ENCODE measurements at regions not wholly inside any gene's neighbourhood (a gene's known extent, or its start where the extent isn't known, plus 50 kb on each side); places are given as distances from the start of the nearest gene placed in this dataset.

DNA sequence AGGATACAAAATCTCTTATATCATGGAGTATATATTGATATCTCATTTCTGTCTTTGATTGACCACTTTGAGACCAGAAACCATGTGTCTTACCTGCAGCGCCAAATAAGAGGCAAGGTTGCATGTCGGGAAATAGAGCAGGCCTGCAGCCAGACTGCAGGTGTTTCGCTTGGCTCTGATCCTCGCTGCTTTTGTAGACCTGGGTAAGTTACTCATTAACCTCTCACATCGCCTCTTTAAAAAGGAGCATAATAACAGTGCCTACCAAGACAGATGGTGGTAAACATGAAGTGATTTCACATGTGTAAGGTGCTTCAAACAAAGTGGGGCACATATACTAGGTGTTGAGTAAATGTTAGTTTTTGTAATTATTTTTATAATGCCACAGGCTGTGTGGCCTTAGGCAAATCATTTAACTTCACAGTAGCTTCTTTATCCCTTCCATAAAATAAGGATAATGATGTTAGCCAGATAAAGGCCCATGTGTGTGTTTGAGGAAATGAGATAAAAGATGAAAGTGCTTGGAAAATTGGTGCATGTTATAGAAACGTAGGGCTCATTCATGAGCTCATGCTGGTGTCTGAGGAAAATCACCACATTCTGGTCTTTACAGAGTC, 248.8 kb upstream of the MAP3K7 start:
- H3K9me3 ChIP-seq (replicated peaks in 1 of 11), result peaks cover 0 to 7% (median 0%) of the 10 kb centered on the region in 11 experiments; a peak in 2 of 22 replicates
- no peak overlapping the region for H3K4me2 ChIP-seq
- TF ChIP-seq Cebpa-rat (IDR thresholded peaks at IDR 0.05), result no peak
- no peaks in the 10 kb centered on the region for H3K36me3 ChIP-seq
- no peak overlapping the region for H3K4me3 ChIP-seq
- no peaks in the 10 kb centered on the region for H4K20me1 ChIP-seq
- no peak overlapping the region for H3K9ac ChIP-seq
- H3K4me1 ChIP-seq, result no peaks in the 10 kb centered on the region
- H3K27me3 ChIP-seq, result no peaks in the 10 kb centered on the region
- no peak overlapping the region for H3K27ac ChIP-seq

DNA sequence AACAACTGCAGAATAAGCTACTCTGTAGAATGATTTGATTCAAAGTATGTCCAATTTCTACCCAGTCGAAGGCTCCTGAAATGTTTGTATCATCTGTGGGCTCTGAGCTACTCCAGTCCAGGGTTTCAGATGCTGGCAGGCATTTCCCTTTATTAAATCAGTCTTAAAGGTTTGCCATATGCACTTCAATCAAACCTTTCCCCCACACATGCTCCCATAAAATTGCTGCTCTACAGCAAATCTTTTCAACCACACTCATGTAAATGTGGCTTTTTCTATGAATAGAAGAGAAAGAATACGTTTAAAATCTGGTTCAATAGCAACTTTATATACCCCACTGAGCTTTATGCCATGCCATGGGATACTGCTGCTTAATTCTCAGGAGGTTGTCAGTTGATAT, 242.4 kb upstream of the MAP3K7 start:
- no peak overlapping the region for H3K4me3 ChIP-seq

DNA sequence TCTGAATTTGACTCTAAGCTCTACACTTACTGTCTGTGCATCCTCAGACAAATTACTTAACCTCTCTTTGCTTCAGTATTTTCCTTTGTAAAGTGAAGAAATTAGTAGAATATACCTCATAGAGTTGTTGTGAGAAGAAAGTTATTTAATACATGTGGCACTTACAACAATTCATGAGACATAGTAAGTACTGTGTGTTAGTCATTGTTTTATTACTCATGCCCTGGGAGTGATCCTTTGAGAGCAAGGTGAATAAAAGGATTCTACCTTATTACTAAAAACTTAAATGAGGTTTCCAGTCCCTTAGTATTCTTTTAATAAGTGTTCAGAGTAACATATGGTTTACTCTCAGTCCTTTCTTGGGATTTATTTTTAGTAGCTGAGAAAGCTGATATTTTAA, 233.6 kb upstream of the MAP3K7 start:
- H3K4me2 ChIP-seq, result no peak overlapping the region
- no peak overlapping the region for H3K27ac ChIP-seq
- H3K9me3 ChIP-seq (replicated peaks in 1 of 11), result no peaks in the 10 kb centered on the region
- no peaks in the 10 kb centered on the region for H3K4me1 ChIP-seq
- no peaks in the 10 kb centered on the region for H3K27me3 ChIP-seq
- no peak overlapping the region for H3K4me3 ChIP-seq
- TF ChIP-seq Cebpa-rat (IDR thresholded peaks at IDR 0.05), result no peak
- no peak overlapping the region for H3K9ac ChIP-seq
- no peaks in the 10 kb centered on the region for H3K36me3 ChIP-seq
- no peaks in the 10 kb centered on the region for H4K20me1 ChIP-seq

More for the DNA sequence above, 242.4 kb upstream of the MAP3K7 start:
- H3K4me2 ChIP-seq, result no peak overlapping the region
- H3K27ac ChIP-seq, result no peak overlapping the region
- no peak overlapping the region for H3K9ac ChIP-seq
- no peaks in the 10 kb centered on the region for H3K27me3 ChIP-seq
- no peak for TF ChIP-seq Cebpa-rat (IDR thresholded peaks at IDR 0.05)
- no peaks in the 10 kb centered on the region for H4K20me1 ChIP-seq
- H3K9me3 ChIP-seq (replicated peaks in 1 of 11), result peaks cover 0 to 7% (median 0%) of the 10 kb centered on the region in 11 experiments; a peak in 2 of 22 replicates
- no peaks in the 10 kb centered on the region for H3K36me3 ChIP-seq
- H3K4me1 ChIP-seq, result no peaks in the 10 kb centered on the region

DNA sequence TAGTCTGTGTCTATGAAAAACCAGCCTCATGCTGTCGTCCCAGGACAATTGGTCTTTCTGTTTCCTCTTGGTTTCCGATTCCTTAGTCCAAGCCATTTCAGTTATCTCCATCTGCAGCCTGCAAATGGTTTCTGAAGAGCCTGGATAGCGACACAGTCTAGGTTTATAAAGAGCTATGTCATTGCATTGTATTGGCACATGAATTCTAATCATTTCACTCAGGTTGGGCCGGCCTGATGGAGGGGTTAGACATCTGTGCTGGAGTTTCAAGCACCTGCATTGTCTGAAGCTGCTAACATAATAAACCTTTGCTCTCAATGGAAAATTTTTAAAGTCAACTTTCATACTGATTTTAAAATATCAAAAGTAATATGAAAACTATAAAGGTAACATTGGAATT, 232.6 kb upstream of the MAP3K7 start:
- no peaks in the 10 kb centered on the region for H3K4me1 ChIP-seq
- no peaks in the 10 kb centered on the region for H4K20me1 ChIP-seq
- H3K9ac ChIP-seq, result no peak overlapping the region
- H3K36me3 ChIP-seq, result no peaks in the 10 kb centered on the region
- TF ChIP-seq Cebpa-rat (IDR thresholded peaks at IDR 0.05), result no peak
- no peak overlapping the region for H3K27ac ChIP-seq
- H3K4me3 ChIP-seq, result no peak overlapping the region
- no peaks in the 10 kb centered on the region for H3K27me3 ChIP-seq
- peaks cover 0 to 2% (median 0%) of the 10 kb centered on the region in 11 experiments; a peak in 3 of 22 replicates for H3K9me3 ChIP-seq (replicated peaks in 1 of 11)
- H3K4me2 ChIP-seq, result no peak overlapping the region

DNA sequence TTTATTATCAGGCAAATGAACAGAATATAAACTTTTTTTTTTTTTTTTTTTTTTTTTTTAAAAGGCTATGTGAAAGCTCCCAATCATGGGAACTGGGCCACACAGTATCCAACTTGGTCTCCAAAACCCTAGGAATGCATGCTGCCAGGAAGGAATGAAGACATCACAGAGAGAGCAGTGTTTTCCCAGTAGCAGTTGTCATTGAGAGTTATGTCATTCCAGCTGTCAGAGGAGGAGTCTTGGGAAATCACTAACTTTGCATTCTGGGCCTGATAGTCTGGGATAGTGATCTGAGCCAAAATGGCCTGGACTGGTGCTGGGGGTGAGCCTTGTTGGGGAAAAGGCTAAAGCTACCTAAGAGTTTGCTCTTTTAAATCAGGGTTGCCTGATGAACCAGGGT, 231.3 kb upstream of the MAP3K7 start:
- H3K9me3 ChIP-seq (replicated peaks in 1 of 11), result peaks cover 0 to 5% (median 0%) of the 10 kb centered on the region in 11 experiments; a peak in 3 of 22 replicates
- no peaks in the 10 kb centered on the region for H4K20me1 ChIP-seq
- H3K4me1 ChIP-seq, result no peaks in the 10 kb centered on the region
- H3K36me3 ChIP-seq, result no peaks in the 10 kb centered on the region
- no peak overlapping the region for H3K27ac ChIP-seq
- no peak overlapping the region for H3K9ac ChIP-seq
- no peaks in the 10 kb centered on the region for H3K27me3 ChIP-seq
- TF ChIP-seq Cebpa-rat (IDR thresholded peaks at IDR 0.05), result no peak
- H3K4me2 ChIP-seq, result no peak overlapping the region
- H3K4me3 ChIP-seq, result no peak overlapping the region

DNA sequence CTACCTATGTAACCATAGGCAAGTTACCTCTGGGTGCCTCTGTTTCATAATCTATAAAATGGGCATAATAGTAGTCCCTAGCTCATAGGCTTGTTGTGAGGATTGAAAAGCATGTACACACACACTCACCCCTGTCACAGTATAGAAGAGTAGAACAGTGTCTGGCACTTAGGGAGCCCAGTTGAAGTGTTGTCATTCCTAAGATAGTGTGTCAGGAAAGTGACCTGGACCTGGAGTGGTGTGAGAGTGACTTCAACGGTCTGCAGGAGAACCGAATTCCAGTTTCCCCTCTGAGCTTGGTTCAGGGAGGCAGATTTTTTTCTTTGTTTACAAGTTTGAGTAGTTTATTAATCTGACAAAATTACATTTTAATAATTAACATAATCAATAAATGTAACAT, 229.9 kb upstream of the MAP3K7 start:
- no peaks in the 10 kb centered on the region for H3K36me3 ChIP-seq
- no peak overlapping the region for H3K4me3 ChIP-seq
- H4K20me1 ChIP-seq, result no peaks in the 10 kb centered on the region
- no peaks in the 10 kb centered on the region for H3K27me3 ChIP-seq
- H3K4me1 ChIP-seq, result no peaks in the 10 kb centered on the region
- H3K9me3 ChIP-seq (replicated peaks in 1 of 11), result peaks cover 0 to 5% (median 0%) of the 10 kb centered on the region in 11 experiments; a peak in 3 of 22 replicates
- H3K4me2 ChIP-seq, result no peak overlapping the region
- H3K27ac ChIP-seq, result no peak overlapping the region
- TF ChIP-seq Cebpa-rat (IDR thresholded peaks at IDR 0.05), result no peak
- no peak overlapping the region for H3K9ac ChIP-seq

DNA sequence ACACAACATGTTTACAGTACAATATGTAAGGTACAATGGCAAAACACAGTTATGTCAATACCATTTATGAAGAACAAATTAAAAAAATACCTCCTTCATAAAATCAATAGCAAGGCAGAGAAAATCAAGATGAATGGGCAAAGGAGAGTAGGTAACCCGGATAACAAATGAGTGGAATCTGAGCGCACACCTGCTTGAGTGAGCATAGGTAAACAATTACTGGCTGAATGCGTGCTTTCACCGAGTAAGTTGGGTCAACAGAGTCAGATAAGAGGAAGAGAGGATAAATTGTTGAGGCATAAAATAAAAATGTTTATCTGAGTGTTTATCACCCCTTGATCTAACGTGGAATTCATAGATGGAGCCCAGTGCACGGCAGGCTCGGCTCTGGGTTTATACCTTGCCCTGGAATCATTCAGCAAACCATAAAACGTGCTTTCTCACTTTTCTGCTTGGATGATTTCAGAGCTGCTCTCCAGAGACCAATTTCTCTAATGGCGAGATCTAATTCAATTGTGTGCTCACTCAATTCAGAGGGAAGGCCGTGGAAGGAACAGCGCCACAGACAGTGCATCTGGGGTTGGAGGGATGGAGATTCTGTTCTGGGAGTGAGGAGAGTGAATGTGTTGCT, 224.8 kb upstream of the MAP3K7 start:
- Histone ChIP-seq H3K27ac (no peak overlapping the region), H4K20me1 (no peaks in the 10 kb centered on the region), H3K4me2 (no peak overlapping the region), H3K27me3 (no peaks in the 10 kb centered on the region), H3K9ac (no peak overlapping the region), H3K9me3 (replicated peaks in 1 of 11) (peaks cover 0 to 5% (median 0%) of the 10 kb centered on the region in 11 experiments; a peak in 3 of 22 replicates), H3K4me1 (no peaks in the 10 kb centered on the region), H3K4me3 (no peak overlapping the region), H3K36me3 (no peaks in the 10 kb centered on the region)
- no peak for TF ChIP-seq Cebpa-rat (IDR thresholded peaks at IDR 0.05)

DNA sequence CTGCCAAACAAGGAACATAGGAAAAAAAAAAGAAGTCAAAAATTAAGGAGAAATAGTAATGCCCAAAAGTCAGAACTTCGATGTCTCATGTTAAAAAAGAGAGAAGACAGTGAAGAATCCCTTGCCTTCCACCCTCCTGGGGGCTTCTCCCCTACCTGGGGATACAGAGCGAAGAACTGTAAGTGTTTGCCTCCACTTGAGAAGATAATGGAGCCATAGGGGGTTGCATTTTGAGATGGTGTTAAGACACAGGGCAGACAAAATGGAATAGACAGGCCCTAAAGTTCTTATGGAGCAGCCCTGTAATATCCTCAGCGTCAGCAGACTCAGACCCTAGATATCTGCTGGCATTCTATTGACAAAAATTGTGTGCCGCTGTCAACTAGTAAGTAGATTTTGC, 222.2 kb upstream of the MAP3K7 start:
- Histone ChIP-seq H3K36me3 (no peaks in the 10 kb centered on the region), H3K4me2 (no peak overlapping the region), H3K9ac (no peak overlapping the region), H3K27ac (no peak overlapping the region), H3K9me3 (replicated peaks in 1 of 11) (no peaks in the 10 kb centered on the region; a peak in 1 of 22 replicates), H4K20me1 (no peaks in the 10 kb centered on the region), H3K4me1 (no peaks in the 10 kb centered on the region), H3K4me3 (no peak overlapping the region), H3K27me3 (no peaks in the 10 kb centered on the region)
- TF ChIP-seq Cebpa-rat (IDR thresholded peaks at IDR 0.05), result no peak

DNA sequence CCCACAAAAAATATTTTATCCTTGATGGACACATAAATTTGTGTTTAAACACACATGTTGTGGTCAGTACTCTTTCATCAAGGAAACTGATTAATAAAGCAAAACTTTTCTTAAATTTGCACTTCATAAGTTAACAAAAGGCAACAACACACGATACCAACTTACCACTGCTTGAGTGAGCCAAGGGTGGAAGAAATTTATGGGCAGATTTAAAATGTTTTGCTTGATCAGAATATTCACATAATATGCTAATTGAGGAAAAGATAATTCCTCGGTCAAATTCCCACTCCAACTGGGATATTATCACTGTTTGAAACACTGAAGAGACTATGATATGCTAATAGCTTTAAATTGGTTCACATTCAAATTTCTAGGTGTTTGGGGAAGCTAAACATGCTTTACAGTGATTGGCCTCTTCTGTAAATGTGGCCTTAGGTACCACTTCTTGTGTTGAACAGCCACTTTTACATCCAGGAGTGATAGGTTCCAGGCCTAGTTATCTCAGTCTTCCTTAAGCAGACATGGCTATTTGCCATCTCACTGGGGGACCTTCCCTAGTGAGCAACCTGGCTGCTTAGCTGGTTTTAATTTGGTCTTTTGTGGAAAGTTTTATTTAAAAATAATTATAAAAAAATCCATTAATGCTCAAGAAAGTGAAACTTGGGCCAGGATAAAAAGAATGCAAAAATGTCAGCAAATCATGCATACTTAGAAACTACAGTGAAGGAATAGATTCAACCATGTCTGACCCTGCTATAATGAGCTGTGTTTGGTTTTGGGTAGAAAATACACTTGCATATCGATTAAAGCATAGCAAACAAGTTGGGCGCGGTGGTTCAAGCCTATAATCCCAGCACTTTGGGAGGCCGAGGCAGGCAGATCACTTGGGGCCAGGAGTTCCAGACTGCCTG, 221.2 kb upstream of the MAP3K7 start:
- H3K4me1 ChIP-seq, result no peaks in the 10 kb centered on the region
- H3K36me3 ChIP-seq, result no peaks in the 10 kb centered on the region
- H3K4me2 ChIP-seq, result no peak overlapping the region
- H3K9me3 ChIP-seq (replicated peaks in 1 of 11), result no peaks in the 10 kb centered on the region
- H3K4me3 ChIP-seq, result no peak overlapping the region
- H3K27me3 ChIP-seq, result no peaks in the 10 kb centered on the region
- H4K20me1 ChIP-seq, result no peaks in the 10 kb centered on the region
- no peak overlapping the region for H3K9ac ChIP-seq
- no peak overlapping the region for H3K27ac ChIP-seq
- TF ChIP-seq Cebpa-rat (IDR thresholded peaks at IDR 0.05), result no peak

Measured in BLaER1 treated with 17β-estradiol and CSF1 and Interleukin-3, amounts not matched to agents 10 nM and 100 nM (cell line).